Calu3 (cell line): ENCODE measurements at regions not wholly inside any gene's neighbourhood (a gene's known extent, or its start where the extent isn't known, plus 50 kb on each side); places are given as distances from the start of the nearest gene placed in this dataset.
"Not testable (repeated sequence)": the region's sequence is repeated elsewhere in the genome, so short reads cannot be mapped to it uniquely, and the experiment has no call there.

Source experiments
- BruUV-seq: library from RNA; stranded (reverse); fragments of 400-500 nt; replicated peaks from 2 replicates; lab custom pipeline; 2021; lab: Mats Ljungman, UMichigan
- CTCF ChIA-PET: fragments of 300-600 bp; sonication (Branson Sonifier 250); formaldehyde crosslinking; loops from one replicate; lab custom pipeline; 2022; ENCODE audit warnings: antibody characterized with exemption; lab: Charles Lee
- DNase-seq: peaks from one replicate; pipeline ENCODE4 v3.0.0; 2022
- H3K27ac Mint-ChIP-seq: one replicate; pipeline ENCODE4 v1.8.0; 2022; ENCODE audit warnings: mixed read lengths; ENCODE audit not compliant: unreplicated experiment
- H3K27me3 Mint-ChIP-seq: one replicate; pipeline ENCODE4 v1.8.0; 2022; ENCODE audit warnings: mixed read lengths; ENCODE audit not compliant: unreplicated experiment
- H3K36me3 Mint-ChIP-seq: one replicate; pipeline ENCODE4 v1.8.0; 2022; ENCODE audit warnings: mild to moderate bottlenecking, moderate library complexity, mixed read lengths; ENCODE audit not compliant: insufficient read depth, unreplicated experiment
- H3K4me1 Mint-ChIP-seq: one replicate; pipeline ENCODE4 v1.8.0; 2022; ENCODE audit warnings: mild to moderate bottlenecking, low read depth, mixed read lengths; ENCODE audit not compliant: unreplicated experiment
- H3K4me3 Mint-ChIP-seq: one replicate; pipeline ENCODE4 v1.8.0; 2022; ENCODE audit warnings: mild to moderate bottlenecking, low read depth, moderate library complexity, mixed read lengths; ENCODE audit not compliant: unreplicated experiment
- H3K9me3 Mint-ChIP-seq: one replicate; pipeline ENCODE4 v1.8.0; 2022; ENCODE audit warnings: low read depth, mixed read lengths; ENCODE audit not compliant: unreplicated experiment
- intact Hi-C: fragments of 100-400 bp; cut with micrococcal nuclease; formaldehyde crosslinking; loops from one replicate; pipeline ENCODE4 v1.10.0; 2022; ENCODE audit not compliant: unreplicated experiment
- TF ChIP-seq, protein P1 (sequence below): fragments of 200-600 bp; IDR thresholded peaks from one replicate; pipeline ENCODE4 v1.8.0; 2022; ENCODE audit warnings: antibody characterized with exemption; ENCODE audit not compliant: unreplicated experiment

DNA sequence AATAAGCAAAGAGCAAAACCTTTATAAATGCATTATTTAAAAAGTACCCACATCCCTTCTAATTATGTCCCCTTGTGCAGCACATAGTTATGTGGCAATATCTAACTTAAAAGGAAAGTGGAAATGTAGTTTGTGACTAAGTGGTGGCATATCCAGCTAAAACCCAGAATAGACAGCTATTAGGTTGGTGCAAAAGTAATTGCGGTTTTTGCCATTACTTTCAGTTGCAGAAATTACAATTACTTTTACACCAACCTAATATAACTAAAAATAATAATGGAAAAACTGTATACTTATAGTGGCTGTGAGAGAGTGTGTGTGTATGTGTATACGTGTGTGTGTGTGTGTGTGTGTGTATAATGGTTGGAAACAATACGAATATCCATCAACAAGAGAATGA lies 1108.1 kb upstream of the CNTN5 start:
- CTCF ChIA-PET, result no interaction called here
- peaks cover 6% of the 10 kb centered on the region for H3K9me3 Mint-ChIP-seq
- TF ChIP-seq, protein P1, sequence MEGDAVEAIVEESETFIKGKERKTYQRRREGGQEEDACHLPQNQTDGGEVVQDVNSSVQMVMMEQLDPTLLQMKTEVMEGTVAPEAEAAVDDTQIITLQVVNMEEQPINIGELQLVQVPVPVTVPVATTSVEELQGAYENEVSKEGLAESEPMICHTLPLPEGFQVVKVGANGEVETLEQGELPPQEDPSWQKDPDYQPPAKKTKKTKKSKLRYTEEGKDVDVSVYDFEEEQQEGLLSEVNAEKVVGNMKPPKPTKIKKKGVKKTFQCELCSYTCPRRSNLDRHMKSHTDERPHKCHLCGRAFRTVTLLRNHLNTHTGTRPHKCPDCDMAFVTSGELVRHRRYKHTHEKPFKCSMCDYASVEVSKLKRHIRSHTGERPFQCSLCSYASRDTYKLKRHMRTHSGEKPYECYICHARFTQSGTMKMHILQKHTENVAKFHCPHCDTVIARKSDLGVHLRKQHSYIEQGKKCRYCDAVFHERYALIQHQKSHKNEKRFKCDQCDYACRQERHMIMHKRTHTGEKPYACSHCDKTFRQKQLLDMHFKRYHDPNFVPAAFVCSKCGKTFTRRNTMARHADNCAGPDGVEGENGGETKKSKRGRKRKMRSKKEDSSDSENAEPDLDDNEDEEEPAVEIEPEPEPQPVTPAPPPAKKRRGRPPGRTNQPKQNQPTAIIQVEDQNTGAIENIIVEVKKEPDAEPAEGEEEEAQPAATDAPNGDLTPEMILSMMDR, result no peak
- BruUV-seq, result no TSS peak
- intact Hi-C loops, result no loop called here
- H3K4me3 Mint-ChIP-seq, result no peak overlapping the region
- no peak overlapping the region for H3K27ac Mint-ChIP-seq
- DNase-seq, result no peak
- no peaks in the 10 kb centered on the region for H3K4me1 Mint-ChIP-seq
- no peaks in the 10 kb centered on the region for H3K36me3 Mint-ChIP-seq
- no peaks in the 10 kb centered on the region for H3K27me3 Mint-ChIP-seq

- H3K27ac Mint-ChIP-seq, H3K4me3 Mint-ChIP-seq, H3K27me3 Mint-ChIP-seq, BruUV-seq, CTCF ChIA-PET, DNase-seq, H3K36me3 Mint-ChIP-seq, H3K4me1 Mint-ChIP-seq, H3K9me3 Mint-ChIP-seq, intact Hi-C loops: not testable (repeated sequence)
Measured at GRCh38 chr11:97922933-97923332, 1097.8 kb upstream of the CNTN5 start.

DNA sequence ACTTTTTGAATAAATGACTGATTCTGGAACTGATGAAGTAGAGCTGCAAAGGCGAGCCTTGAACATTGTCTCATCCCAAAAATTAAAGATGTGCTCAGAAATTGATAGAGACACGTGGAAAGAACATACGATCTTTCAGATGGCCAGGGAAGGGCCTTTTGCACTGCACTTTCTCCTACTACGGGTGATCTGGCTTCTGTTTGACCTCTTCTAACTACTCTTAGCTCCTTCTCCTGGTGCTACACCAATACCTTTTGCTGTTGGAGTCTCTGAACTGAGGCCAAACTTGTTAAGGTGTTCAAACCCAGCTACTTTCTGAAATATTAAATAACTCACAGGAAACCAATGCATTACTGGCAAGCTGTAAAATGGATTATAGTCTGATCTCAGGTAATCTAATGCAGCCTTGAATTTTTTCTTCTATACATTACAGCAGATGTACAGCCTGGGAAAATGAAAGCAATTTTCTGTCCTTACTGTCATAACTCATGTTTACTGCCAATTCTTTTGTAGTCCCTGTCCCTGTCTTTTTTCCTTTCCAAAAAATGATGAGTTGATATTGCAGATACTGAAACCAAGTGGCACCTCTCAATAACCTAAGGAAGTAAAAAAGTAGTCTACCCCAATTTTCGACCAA lies 1086.1 kb upstream of the CNTN5 start:
- no peak for DNase-seq
- no TSS peak for BruUV-seq
- H3K27me3 Mint-ChIP-seq, result no peaks in the 10 kb centered on the region
- H3K36me3 Mint-ChIP-seq, result no peaks in the 10 kb centered on the region
- H3K4me1 Mint-ChIP-seq, result no peaks in the 10 kb centered on the region
- no peaks in the 10 kb centered on the region for H3K9me3 Mint-ChIP-seq
- CTCF ChIA-PET, result no interaction called here
- no peak overlapping the region for H3K27ac Mint-ChIP-seq
- H3K4me3 Mint-ChIP-seq, result no peak overlapping the region
- TF ChIP-seq, protein P1, result no peak
- intact Hi-C loops, result no loop called here

DNA sequence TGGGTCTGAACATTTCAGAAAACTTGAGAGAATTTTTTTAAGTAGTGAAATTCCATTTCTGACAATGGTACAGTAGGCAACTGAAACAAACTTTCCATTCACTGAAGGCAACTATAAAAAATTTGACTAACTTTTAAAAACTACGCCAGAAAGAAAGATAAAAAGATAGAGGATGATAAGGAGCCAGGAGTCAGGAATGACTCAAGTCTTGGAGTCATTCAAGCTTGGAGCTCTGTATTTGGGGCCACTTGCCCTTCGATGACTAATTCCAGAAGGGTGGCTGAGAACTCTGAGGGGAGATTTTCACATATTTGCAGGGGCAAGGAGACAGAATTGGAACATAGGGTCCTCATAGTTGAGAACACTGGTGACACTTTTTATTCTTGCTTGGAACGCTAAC lies 1083.2 kb upstream of the CNTN5 start:
- CTCF ChIA-PET, result no interaction called here
- intact Hi-C loops, result no loop called here
- Mint-ChIP-seq H3K36me3 (no peaks in the 10 kb centered on the region), H3K4me1 (no peaks in the 10 kb centered on the region), H3K27me3 (no peaks in the 10 kb centered on the region), H3K4me3 (no peak overlapping the region), H3K27ac (no peak overlapping the region), H3K9me3 (no peaks in the 10 kb centered on the region)
- TF ChIP-seq, protein P1, result no peak
- no peak for DNase-seq
- no TSS peak for BruUV-seq

GRCh38 chr11:97938789-97939188 lies 1082.0 kb upstream of the CNTN5 start:
- CTCF ChIA-PET, result no interaction called here
- Mint-ChIP-seq H3K27me3 (no peaks in the 10 kb centered on the region), H3K27ac (no peak overlapping the region), H3K9me3 (no peaks in the 10 kb centered on the region), H3K4me1 (no peaks in the 10 kb centered on the region), H3K4me3 (no peak overlapping the region), H3K36me3 (no peaks in the 10 kb centered on the region)
- intact Hi-C loops, result no loop called here
- BruUV-seq, result no TSS peak
- TF ChIP-seq, protein P1, result no peak
- no peak for DNase-seq
